GM19238 (cell line): ENCODE measurements at regions not wholly inside any gene's neighbourhood (a gene's known extent, or its start where the extent isn't known, plus 50 kb on each side); places are given as distances from the start of the nearest gene placed in this dataset.
"Not testable (repeated sequence)": the region's sequence is repeated elsewhere in the genome, so short reads cannot be mapped to it uniquely, and the experiment has no call there.

Source experiments
- DNase-seq: peaks from one replicate; pipeline ENCODE4 v3.0.0; 2011; ENCODE audit warnings: low spot score; ENCODE audit not compliant: insufficient read length

DNA sequence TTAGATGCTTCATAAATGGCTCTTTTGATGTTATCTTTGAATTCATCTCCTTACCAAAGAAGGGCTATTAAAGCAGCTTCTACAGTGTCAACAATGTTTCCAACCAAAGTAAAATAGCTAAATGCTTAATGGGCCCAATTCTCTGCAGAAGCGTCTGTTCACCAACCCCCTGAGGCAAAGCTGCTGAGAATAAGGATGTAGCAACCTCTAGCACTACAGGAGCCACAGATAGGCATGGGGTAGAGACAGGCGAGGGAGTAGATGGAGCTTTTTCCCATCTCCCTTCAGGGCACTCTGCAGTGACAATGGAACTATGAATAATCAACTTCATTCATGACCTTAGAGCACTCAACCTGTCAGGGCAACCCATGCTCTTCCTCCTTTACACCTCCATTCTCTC is 134.1 kb downstream of the FZD1 start:
- DNase-seq: no peak

DNA sequence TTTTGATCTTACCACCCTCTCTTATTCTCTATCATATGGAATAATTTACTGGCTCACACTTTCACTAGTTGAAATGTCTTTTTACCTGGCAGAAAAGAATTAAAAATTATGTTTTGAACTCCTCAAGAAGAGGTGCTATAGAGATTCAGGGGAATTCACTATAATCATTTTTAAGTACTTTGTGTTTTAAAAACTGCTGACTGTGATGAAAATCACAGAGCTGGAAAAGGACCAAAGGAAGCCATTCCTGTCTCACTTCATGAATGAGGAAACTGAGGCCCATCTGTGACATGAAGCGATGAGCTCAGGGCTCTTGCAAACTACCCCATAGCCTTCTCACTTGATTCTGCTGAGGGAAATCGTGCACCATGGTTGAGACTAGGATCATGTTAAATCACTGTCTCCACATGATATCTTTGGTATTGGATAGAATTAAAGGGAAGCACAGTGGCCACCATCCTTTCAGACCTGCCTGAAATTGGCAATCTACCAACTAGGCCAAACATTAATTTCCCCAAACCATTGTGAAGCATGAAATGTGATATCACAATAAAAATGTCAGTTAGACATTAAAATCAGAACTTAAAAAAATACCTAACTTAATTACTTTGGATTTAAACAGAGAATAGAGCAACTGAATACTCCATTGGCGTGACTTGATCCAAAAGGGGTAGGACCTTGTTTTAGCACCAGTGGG is 141.0 kb downstream of the FZD1 start:
- DNase-seq: no peak

DNA sequence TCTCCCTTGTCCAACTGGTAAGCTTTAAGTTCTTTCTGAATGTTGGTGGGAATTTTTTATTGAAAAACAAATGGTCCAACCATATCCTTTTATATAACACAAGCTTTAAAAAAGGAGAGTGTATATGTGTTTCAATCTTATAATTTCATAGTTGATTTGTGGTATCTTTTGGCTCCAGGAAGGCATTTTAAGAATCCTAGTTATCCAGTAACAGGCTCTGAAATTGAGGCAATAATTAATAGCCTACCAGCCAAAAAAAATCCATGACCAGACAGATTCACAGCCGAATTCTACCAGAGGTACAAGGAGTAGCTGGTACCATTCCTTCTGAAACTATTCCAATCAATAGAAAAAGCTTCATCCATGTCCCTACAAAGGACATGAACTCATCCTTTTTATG is 141.6 kb downstream of the FZD1 start:
- not testable (repeated sequence) for DNase-seq

DNA sequence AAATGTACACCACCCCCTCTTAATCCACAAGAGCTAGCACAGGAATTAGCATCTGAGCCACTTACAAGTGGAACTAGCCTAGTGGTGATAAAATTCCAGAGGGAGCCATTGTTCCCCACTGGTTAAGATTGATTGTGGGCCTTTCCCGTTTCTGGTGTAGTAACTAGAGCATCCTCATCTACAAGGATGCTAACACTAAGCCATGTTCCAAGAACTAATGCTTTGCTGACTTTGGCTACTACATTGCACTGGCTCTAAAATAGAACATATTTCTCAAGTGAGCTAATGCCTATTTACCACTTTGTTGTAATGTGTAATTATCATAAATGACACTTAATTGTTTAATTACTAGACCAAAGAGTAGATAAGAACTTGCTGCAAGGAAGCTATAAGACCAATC is 143.7 kb downstream of the FZD1 start:
- DNase-seq: no peak

DNA sequence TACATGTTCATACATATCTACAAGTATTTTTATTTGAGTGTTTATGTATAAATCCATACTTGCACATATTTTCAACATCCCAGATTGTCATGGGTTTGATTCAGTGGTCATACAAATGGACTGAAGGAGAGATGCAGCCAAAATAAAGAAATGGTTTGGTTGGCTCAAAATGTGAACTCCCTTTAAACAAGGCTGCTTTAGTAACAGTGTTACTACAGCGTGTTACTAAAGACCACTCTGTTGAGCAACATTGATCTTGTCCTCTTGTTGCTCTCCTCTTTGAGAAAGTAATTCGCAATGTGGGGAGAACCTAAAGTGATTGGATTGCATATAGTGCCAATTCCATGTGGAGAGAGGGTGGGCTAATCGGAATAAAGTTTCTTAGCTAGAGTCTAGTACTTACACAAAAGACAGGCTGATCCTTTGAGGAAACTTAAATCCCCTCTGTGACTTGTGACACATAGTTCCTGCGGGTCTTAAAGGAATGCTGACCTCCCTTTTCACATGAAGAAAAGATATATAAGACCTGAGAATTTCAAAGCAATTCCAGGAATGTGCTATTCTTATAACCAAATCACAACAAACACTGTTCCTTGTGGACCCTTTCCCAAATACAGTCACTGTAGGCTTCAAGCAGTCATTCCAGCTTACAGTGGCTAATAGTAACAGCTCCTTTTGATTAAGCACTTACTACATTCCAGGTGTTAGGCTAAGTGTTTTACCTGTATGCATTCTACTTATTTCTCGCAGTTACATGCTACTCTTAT is 144.3 kb downstream of the FZD1 start:
- no peak for DNase-seq

DNA sequence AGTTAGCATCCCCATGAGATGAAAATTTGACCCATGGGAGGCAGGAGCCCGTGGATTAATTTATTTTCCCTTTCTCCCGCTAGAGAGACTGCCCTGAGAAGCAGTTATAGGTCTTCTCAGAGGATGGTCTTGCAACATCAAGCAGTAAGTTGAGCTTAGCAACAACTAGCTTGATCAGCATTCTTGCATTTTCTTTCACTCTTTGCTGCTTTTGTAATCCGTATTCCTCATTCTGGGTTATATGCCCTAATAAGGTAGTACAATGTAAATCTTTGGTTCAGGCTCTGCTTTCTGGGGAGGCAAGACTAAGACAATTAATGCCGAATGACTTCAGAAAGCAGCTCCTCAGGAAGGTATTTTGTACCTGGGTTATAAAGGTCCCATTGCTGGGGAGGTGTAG is 146.8 kb downstream of the FZD1 start:
- no peak for DNase-seq

DNA sequence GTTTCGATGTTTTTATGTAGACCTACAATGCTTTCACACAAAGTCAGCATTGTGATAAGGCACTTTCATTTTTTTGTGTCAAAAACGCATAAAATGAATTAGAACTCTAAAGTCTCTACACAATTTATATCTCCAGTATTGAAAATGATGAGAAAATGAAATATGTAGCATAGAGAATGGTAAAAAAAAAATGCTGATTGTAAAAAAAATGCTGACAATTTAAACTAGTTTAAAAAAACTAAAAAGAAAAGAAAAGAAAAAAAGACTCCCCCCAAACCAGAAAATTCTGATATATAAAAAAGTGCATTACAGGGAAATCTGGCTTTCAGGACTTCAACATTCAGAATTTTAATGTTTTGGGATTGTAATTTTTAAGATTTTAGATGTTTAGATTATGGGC is 148.1 kb downstream of the FZD1 start:
- no peak for DNase-seq

DNA sequence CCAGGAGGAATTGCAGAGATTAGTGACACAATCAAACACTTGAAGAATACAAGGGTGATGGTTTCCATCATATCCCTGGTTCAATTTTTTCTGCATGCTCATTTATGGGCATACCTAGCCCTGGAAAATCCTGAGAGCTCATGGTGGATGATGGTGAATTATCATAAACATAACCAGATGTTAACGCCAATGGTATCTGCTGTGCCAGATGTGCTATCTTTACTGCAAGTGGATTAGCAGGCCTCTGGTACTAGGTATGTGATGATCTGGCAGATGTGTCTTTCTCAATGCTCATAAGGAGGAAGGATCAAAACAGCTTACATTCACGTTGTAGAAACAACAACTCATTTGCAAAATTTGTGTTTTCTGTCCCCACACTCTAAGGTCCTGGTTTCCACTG is 150.5 kb downstream of the FZD1 start:
- no peak for DNase-seq

DNA sequence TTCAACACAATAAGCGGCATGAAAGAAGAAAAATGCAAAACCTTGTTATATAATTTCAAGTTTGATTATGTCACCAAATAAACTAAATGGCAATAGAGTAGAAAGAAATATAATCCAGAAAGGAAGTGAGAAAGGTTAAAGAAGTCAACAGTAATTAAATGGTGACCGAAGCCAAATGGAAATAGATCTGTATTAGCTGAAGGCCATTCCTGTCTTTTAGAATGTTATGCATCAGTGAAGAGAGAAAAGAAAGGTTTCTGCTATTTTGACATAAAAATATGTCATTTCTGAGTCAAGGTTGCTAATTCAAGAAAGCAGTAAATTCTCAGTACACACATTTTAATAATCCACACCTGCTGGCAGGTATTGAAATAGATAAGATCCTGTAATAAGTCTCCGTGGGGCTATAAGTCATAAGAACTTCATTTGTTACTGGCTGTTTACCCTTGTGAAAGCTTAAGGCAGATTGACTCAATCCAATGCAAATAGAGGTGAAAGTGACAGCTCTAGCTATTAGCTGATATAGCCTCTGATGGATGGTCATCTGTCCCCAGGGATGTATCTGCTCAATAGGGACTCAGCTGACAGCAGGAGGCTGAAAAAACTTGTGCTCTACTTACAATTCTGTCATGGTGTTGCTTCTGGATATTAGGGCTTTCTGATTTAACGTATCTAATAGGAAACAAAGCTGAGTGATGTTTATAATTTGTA is 152.1 kb downstream of the FZD1 start:
- no peak for DNase-seq

DNA sequence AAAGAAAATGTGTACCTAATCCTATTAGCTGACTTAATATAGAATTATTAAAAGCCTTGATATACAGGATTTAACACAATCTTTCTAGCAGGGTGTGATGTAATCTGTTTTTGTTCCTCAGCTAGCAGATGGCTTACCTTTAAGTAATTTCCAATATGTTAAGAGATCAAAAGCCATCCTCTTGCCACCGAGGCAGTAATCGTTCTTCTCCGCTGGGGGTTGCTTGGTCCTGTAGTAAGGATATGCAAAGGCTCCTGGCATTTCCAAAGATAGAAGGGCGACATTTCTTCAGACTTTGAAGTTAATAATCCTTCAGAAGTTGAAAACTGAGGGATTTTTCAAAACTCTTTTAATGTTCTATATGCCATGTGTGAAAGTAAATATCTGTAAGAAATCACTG is 156.4 kb downstream of the FZD1 start:
- no peak for DNase-seq

DNA sequence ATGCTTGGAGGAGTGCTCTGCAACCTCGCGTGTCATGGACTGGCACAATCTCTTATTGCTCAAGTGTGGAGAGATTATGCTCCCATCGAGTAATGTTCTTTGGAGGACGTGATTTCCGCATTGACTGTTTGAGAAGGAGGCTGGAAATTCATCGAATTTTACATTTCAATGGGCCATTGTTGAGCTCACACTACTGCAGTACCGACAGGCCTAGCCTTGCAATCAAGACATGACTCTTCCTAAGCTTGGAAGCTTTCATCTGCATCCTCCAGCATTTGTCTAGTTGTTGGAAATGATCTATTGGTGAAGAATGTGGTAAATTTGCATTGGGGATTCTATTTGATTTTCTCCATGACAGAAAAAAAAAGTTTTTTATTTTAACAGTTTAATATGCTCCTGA is 156.8 kb downstream of the FZD1 start:
- DNase-seq: no peak

DNA sequence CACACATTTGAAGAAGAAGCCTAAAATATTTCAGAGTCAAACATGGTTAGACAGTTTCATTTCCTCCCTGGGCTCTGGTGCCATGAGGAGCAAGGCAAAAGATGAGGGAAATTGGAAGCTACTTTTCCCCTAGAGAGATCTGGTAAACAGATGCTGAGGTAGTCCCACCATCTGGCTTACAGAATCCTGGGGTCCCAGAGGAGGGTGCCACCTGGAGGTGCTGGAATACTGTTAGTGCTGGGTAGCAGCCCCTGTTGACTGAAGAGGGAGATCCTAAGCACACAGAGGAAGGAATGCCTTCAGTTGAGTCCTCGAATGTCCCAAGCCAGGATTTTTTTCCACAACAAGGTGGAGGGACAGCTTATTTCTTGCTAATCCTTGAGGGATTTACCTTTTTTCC is 160.1 kb downstream of the FZD1 start:
- no peak for DNase-seq

DNA sequence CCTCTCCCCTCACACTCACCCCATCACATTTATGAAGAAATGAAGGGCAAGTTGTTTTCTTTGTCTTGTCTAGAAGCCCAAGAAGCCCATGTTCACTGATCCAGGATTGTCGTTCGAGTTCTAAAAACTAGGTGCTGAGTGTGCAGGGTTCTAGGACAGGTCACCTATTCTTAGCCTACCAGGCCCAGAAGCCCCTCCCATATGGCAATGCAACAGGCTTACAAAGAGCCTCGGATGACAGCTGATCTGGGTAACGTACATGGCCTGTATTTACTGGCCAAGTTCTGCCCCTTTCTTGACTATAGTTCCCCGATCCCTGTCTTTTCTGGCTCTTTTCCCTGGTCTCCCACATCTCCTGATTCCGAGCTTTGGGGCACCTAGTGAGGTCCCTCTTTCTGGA is 160.9 kb downstream of the FZD1 start:
- no peak for DNase-seq

DNA sequence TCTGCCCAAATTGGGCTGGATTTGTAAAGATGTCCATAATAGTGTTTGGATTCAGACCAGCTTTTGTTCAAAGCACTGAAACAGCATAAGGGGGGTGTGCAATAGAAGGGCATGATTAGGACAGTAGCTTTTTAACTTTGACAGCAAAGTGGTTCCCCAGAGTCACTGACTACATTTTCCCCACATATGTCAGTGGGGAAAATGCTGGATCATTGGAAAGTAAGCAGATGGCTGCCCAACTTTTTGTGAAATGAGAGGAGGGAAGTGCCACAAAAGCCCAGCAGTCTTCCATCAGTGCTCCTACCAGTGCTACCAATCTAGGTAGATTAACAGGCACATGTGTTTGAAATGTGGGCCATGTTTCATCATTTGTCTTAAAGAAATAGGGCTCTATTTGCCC is 162.8 kb downstream of the FZD1 start:
- no peak for DNase-seq

DNA sequence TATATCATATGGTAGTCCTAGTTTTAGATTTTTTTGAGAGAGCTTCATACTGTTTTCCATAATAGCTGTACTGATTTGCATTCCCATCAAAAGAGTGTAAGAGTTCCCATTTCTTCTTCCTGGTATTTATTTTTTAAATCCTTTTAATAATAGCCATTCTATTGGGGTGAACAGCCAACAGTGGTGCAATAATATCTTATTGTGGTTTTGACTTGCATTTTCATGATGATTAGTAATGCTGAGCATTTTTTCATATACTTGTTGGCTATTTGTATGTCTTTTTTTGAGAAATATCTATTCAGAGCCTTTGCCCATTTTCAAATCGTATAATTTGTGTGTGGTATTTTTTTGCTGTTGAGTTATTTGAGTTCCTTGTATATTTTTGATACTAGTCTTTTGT is 167.4 kb downstream of the FZD1 start:
- no peak for DNase-seq

DNA sequence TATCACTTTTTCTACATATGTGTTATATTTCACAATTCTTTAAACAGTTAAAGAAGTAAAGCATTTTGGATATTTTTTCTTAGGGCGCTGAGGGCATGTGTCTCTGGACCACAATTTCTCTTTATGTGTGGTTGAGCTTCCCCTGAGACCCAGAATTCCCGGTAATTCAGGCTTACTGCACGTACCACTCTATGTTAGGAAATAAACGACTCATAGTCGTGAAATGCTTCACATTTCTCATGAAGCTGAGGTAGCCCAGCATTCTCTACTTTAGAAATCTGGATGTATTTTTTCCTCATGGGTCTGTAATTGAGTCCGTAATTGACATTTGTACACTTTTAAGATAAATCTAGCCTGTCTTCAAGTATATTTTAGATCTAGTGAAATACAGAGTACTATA is 170.6 kb downstream of the FZD1 start:
- no peak for DNase-seq

DNA sequence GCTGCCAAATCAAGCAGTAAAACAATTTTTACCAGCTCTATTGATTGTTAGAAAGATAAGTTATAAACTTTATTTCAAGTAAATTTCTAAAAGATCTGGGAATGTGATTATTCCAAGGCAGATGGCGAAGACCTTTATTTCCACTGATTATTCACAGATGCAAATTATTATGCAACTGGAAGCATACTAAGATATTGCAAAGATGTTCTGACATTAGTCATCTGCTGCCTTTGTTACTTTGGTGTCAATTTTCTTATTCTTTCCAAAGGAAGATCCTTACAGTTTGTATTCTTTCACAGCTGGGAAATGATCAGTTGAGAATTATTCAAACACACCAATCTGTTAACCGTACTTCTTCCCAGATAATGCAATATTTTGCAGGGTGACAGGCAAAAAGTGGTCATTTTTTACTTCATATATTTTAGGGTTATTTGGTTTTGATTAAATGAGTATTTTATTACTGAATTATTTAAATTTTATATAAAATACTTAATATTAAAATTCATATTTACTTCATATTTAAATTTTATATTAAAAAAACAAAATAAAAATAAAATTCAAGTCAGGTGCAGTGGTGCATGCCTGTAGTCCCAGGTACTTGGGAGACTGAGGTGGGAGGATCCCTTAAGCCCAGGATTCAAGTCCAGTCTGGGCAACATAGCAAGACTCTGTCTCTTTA is 171.3 kb downstream of the FZD1 start:
- DNase-seq: no peak

DNA sequence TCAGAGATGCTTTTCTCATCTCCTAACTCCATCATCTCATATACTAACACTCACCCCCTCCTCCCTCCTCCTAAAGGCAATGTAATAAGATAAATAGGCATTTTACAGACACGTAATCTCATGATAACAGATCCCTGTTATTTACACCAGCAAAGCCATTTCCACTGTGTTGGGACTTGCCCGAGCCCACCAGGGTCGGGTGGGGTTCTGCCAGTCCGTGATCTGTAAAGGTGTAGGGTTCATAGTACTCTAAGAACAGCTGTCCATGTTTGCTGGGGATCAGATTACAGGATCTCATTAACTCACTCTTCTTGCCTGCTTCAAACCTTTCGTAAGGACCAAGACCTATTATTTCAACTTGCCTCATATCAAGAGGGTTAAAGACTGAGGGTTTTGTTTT is 172.4 kb downstream of the FZD1 start:
- DNase-seq: no peak

DNA sequence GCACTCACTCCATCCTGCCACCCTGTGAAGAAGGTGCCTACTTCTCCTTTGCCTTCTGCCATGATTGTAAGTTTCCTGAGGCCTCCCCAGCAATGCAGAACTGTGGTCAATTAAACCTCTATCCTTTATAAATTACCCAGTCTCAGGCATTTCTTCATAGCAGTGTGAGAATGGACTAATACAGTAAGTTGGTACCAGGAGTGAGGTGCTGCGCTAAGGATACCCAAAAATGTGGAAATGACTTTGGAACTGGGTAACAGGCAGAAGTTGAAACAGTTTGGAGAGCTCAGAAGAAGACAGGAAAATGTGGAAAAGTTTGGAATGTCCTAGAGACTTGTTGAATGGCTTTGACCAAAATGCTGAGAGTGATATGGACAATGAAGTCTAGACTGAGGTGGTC is 176.0 kb downstream of the FZD1 start:
- not testable (repeated sequence) for DNase-seq

DNA sequence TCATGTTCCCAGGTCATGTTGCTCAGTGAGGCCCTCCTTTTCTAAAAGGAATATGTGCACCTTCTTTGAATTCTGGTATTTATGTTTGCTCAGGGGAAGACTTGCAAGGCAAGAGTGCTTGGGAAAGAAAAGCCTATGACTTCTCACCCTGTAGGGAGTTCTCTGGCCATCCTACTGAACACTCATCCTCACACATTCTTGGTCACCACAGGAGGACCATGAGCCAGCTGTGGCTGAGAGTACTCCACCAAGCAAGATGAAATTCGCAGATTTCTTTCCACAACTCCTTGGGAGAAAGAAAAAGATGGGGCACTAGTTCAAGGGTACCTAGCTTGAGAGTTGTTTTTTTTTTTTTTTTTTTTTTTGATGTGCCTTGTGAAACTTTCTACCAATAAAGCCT is 179.6 kb downstream of the FZD1 start:
- DNase-seq: no peak

DNA sequence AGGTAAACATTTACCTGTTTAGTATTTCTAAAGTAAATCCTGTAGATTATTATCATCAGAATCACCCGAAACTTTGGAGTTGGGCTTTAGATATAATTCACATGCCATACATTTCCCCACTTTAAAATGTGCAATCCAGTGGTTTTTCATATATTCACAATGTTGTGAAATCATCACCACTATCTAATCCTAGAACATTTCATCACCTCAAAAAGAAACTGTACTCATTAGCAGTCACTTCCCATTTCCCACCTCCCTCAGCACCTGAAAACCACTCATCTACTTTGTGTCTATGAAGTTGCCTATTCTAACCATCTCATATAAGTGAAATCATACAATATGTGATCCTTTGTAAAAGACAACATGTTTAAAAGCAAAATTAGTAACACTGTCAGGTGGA is 182.6 kb downstream of the FZD1 start:
- no peak for DNase-seq

DNA sequence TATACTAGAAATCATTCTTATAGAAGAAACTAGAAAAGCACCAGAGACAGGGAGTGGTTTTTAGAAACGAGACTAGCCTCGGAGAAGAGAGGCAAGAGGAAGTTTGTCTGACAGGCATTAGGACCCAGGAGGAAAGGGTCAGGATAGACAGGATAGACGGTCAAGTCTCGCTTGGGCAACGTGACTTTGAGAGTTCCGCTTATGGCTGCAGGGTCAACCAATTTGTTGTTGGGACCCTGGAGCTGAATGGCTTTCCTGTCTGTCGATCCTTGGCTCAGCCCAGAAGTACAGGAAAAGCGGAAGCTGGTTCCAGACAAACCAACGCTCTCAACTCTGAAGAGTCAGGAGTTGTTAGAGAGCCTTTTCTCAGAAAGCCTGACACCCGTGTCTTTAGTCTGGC is 191.2 kb downstream of the FZD1 start:
- no peak for DNase-seq
